ENCODE measurements at regions not wholly inside any gene's neighbourhood (a gene's known extent, or its start where the extent isn't known, plus 50 kb on each side); places are given as distances from the start of the nearest gene placed in this dataset.

DNA sequence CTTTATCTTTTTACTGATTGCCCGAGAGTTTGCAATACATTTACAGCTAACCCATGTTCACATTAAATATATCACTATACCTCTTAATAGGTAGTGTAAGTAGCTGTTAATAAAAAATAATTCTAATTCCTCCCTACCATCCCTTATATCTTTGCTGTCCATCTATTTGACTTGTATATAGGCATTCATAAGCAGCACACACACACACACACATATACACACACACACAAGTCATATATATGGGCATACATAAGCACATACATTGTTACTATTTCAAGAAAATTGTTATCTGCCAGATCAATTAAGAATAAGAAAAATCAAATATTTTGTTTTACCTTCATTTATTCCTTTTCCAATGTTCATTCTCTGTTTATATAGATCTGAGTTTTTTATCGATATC, 176.4 kb downstream of the PPP1R3A start:
- Histone ChIP-seq H3K4me3 (replicated peaks in 1 of 3) (no peak overlapping the region), H3K36me3 (no peaks in the 10 kb centered on the region), H3K4me1 (no peaks in the 10 kb centered on the region), H3K9me3 (no peaks in the 10 kb centered on the region), H3K27ac (no peak overlapping the region), H3K27me3 (no peaks in the 10 kb centered on the region)
- DNase-seq = no peak
- no peak for TF ChIP-seq CTCF (IDR thresholded peaks at IDR 0.05)
- TF ChIP-seq POLR2A (IDR thresholded peaks at IDR 0.05) = no peak
- WGBS, 2 donors = 93 to 98% methylated on average over 2 of the region's 2 CpGs
- intact Hi-C loops (cut with DNase I) = no loop called here

GRCh38 chr7:113731571-113731970, 187.2 kb downstream of the PPP1R3A start:
- Histone ChIP-seq H3K27me3 (no peaks in the 10 kb centered on the region), H3K36me3 (no peaks in the 10 kb centered on the region), H3K27ac (no peak overlapping the region), H3K4me3 (replicated peaks in 1 of 3) (no peak overlapping the region), H3K4me1 (no peaks in the 10 kb centered on the region), H3K9me3 (no peaks in the 10 kb centered on the region)
- WGBS, 2 donors = 83 to 85% methylated on average over 3 of the region's 3 CpGs
- no peak for TF ChIP-seq POLR2A (IDR thresholded peaks at IDR 0.05)
- no peak for TF ChIP-seq CTCF (IDR thresholded peaks at IDR 0.05)
- DNase-seq = no peak
- intact Hi-C loops (cut with DNase I) = no loop called here

- H3K27me3 ChIP-seq = no peaks in the 10 kb centered on the region
- H3K9me3 ChIP-seq = no peaks in the 10 kb centered on the region
- no peaks in the 10 kb centered on the region for H3K36me3 ChIP-seq
- H3K27ac ChIP-seq = no peak overlapping the region
- no peak for TF ChIP-seq POLR2A (IDR thresholded peaks at IDR 0.05)
- TF ChIP-seq CTCF (IDR thresholded peaks at IDR 0.05) = no peak
- H3K4me3 ChIP-seq (replicated peaks in 1 of 3) = no peak overlapping the region
- no peak for DNase-seq
- 70 to 86% methylated on average over 1 of the region's 1 CpG for WGBS, 2 donors
- intact Hi-C loops (cut with DNase I) = no loop called here
- no peaks in the 10 kb centered on the region for H3K4me1 ChIP-seq
These were observed 188.4 kb downstream of the PPP1R3A start for GRCh38 chr7:113730309-113730955.

DNA sequence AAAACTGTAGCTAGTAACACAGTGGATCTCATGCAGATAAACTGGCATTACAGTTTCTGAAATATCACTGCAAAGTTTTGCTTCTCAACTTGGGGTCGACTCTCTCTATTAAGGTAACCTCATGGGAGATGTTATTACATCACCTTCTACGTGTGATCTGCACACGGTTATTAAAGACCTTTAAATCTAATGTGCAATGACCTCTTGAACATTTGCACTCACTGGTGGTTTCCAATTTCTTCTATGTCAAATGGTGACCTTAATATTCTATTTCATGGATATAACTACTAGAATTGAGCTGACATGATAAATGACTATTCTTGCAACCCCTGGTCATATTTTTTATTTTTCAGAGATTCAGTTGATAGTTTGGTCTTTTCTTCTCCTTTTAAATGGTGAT, 191.3 kb downstream of the PPP1R3A start:
- no peaks in the 10 kb centered on the region for H3K36me3 ChIP-seq
- no peak overlapping the region for H3K27ac ChIP-seq
- no peaks in the 10 kb centered on the region for H3K4me1 ChIP-seq
- intact Hi-C loops (cut with DNase I) = no loop called here
- H3K27me3 ChIP-seq = no peaks in the 10 kb centered on the region
- no peaks in the 10 kb centered on the region for H3K9me3 ChIP-seq
- WGBS, 2 donors = 82 to 88% methylated on average over 3 of the region's 3 CpGs
- no peak overlapping the region for H3K4me3 ChIP-seq (replicated peaks in 1 of 3)
- TF ChIP-seq CTCF (IDR thresholded peaks at IDR 0.05) (no peak), POLR2A (IDR thresholded peaks at IDR 0.05) (no peak)
- no peak for DNase-seq

GRCh38 chr7:113722006-113722405, 196.8 kb downstream of the PPP1R3A start:
- no peak for TF ChIP-seq CTCF (IDR thresholded peaks at IDR 0.05)
- TF ChIP-seq POLR2A (IDR thresholded peaks at IDR 0.05) = no peak
- no peaks in the 10 kb centered on the region for H3K27me3 ChIP-seq
- intact Hi-C loops (cut with DNase I) = no loop called here
- H3K4me1 ChIP-seq = no peaks in the 10 kb centered on the region
- H3K36me3 ChIP-seq = no peaks in the 10 kb centered on the region
- H3K9me3 ChIP-seq = no peaks in the 10 kb centered on the region
- H3K4me3 ChIP-seq (replicated peaks in 1 of 3) = no peak overlapping the region
- 47 to 68% methylated on average over 2 of the region's 2 CpGs for WGBS, 2 donors
- DNase-seq = no peak
- no peak overlapping the region for H3K27ac ChIP-seq

All from thyroid gland (tissue), 4 donors.